ENCODE measurements at regions not wholly inside any gene's neighbourhood (a gene's known extent, or its start where the extent isn't known, plus 50 kb on each side); places are given as distances from the start of the nearest gene placed in this dataset.
"Not testable (repeated sequence)": the region's sequence is repeated elsewhere in the genome, so short reads cannot be mapped to it uniquely, and the experiment has no call there.

DNA sequence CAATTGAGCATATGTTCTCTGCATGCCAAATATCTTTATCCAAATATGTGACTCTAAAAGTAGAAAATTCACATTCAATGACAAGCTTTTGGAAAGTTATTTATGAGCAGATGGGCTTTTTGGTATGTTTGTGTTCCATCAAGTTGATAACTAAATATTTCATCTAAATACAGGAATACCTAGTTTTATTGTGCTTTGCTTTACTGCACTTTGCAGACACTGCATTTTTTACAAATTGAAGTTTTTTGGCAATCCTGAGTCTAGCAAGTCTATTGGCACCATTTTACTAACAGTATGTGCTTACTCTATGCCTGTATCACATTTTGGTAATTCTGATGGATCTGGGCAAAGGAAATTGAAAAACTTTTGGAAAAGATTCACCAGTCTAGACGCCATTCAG lies 133.8 kb downstream of the ATXN7L3B start:
- POLR2A ChIA-PET: no interaction called here
- CTCF ChIA-PET: no interaction called here

DNA sequence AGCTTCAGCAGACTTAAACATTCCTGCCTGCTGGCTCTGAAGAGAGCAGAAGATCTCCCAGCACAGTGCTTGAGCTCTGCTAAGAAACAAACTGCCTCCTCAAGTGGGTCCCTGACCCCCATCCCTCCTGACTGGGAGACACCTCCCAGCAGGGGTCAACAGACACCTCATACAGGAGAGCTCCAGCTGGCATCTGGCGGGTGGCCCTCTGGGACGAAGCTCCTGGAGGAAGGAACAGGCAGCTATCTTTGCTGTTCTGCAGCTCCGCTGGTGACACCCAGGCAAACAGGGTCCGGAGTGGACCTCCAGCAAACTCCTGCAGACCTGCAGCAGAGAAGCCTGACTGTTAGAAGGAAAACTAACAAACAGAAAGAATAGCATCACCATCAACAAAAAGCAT lies 139.3 kb downstream of the ATXN7L3B start:
- CTCF ChIA-PET, POLR2A ChIA-PET: not testable (repeated sequence)

DNA sequence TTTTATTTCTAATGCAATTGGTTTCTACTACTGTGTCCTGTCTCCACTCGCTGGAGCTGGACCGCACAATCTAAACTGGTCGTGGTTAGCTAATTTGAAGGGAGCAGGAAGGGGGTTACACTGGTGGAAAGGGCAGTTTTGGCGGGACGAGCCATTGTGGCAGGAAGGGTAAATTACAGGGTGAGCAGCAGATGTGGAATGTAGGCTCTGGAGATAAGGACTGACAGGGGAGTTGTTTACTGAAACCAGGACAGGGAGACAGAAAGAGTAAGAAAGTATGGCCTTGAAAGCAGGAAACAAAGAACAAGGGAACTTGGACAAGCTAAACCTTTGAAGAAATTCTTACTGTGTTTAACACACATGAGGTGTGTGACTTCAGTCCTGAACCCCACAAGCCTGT lies 147.8 kb downstream of the ATXN7L3B start:
- ChIA-PET POLR2A (no interaction called here), CTCF (no interaction called here)

DNA sequence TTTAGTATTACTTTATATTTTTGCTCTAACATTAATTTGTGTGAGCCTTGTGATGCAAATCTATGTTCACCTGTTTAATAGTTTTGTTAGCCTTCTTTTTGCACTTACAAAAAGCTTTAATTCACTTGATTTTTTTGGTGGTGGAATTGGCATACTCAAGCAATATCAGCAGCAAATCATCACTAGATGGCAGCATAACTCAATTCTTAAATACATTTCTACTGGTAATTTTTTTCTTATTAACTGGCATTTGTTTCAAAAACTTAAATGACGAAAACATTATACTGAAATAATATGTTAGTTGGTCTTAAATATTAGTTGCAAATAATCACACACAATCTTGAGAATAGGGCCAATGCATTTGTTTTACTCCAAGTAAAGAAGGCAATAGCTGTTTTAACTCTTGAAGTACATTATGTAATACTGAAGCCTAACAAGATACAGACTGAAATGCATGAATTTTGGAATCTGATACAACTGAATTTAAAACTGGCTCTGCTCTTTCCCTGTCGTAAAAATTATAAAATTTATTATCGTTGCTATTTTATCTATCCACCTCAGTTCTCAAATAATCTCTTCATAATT lies 151.5 kb downstream of the ATXN7L3B start:
- ChIA-PET CTCF (no interaction called here), POLR2A (no interaction called here)

DNA sequence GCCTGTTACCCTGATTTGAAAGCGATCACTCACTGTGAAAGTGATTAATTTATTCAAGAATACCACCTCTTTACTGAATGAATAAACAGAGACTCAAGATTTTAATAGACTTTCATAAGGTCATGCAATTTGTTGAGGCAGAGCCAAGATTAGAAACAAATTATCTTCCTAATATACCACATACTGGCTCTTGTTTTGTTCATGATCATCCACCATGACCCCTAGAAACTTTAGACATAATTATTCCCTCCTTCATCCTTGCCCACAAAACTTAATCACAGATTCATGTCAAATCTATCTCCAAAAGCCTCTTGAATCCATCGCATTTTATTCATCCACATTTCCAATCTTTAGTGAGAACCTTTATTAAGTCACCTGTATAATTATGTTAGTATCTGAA lies 152.3 kb downstream of the ATXN7L3B start:
- CTCF ChIA-PET: no interaction called here
- POLR2A ChIA-PET: no interaction called here

DNA sequence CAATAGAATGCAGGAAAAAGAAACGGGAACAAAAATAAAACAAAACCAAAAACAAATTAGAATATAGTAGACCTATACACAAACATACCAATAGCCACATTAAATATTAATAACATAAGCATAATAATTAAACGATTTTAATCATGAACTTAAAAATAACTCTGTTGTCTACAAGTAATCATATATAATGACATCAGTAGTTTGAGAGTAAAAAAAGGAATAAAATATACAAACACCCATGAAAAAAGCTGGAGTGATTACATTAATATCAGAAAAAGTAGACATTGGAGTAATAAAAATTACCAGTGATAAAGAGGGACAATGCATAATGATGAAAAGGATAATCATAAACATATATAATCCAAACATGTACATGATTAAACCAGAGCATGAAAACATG lies 181.8 kb downstream of the ATXN7L3B start:
- POLR2A ChIA-PET: no interaction called here
- CTCF ChIA-PET: no interaction called here

DNA sequence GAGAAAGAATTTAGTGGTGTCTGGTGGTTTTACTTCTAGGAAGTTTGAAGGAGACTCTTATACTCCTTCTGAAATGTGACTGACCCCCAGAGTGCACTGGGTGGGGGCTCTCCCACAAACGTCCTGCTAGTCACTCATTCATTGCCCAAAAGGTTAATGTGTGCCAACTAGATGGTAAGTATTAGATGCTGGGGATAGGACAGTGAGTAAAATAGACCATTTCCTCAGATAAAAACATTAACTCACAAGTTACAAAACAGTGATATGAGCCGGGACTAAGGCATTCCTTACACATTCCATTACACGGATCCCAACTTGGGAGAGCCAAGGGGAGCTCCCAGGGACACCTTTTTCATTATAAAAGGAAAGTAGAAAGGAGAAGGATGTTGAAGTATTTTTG lies 185.1 kb downstream of the ATXN7L3B start:
- ChIA-PET POLR2A (no interaction called here), CTCF (no interaction called here)

DNA sequence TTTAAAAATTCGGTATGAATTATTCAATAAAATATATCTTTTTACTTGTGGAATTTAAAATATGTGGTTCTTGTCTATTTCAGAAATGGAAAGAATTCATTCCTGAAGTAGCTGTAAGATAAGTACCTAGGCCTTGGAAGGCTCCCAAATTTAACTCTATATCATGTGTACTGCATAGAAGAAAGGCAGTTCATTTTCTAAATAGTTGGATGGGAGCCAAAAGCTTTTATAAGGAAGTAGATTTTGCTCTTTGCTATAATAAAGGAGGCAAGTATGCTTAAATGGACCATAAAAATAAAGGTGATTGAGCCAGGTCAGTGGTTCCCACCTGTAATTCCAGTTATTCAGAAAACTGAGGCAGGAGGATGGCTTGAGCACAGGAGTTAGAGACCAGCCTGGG lies 187.5 kb downstream of the ATXN7L3B start:
- ChIA-PET POLR2A (no interaction called here), CTCF (no interaction called here)

DNA sequence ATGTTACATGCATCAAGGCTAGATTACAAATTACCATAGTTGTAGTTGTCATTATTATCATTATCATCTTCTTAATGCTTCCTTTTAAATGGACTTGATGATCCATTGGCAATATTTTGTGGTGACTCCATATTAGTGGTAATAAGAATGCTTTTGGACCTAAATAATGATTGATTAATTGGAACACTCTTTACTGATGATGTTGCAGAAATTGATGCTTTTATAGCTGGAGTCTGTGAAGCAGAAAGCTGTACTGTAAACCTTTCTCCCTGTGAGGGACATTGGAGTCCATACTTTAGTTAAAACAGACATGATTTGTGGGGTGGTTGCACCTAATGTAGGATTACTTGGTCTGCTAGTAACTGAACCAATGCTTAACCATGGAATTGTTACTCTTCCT lies 190.4 kb downstream of the ATXN7L3B start:
- POLR2A ChIA-PET: no interaction called here

DNA sequence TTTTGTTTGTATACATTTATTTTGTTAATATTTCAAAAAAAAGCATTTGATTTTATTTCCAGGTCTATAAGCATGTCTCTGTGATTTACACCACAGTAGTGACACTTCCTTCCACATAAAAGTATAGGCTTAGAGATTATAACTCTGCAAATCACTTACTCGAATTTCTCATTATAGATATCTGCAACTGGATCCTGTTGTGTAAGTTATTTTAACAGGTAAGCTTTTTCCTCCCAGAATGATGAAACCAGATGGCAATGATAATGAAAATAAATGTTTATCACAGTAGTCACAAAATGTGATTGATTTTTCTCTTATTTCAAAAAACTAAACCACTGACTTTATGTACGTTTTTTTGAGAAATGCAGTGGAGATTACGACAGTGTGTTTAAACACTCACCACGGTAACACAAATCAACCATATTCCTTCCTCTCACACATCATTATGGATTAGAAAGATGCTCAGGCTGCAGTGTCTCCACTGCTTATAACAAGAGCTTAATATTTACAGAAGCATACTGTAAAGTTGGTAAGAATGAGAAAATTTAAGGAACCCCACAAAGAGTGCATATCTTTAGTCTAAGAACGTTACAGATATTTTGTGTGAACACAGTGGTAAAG lies 194.6 kb downstream of the ATXN7L3B start:
- ChIA-PET POLR2A (no interaction called here), CTCF (no interaction called here)

More for the DNA sequence above, 190.4 kb downstream of the ATXN7L3B start:
- CTCF ChIA-PET: no interaction called here

DNA sequence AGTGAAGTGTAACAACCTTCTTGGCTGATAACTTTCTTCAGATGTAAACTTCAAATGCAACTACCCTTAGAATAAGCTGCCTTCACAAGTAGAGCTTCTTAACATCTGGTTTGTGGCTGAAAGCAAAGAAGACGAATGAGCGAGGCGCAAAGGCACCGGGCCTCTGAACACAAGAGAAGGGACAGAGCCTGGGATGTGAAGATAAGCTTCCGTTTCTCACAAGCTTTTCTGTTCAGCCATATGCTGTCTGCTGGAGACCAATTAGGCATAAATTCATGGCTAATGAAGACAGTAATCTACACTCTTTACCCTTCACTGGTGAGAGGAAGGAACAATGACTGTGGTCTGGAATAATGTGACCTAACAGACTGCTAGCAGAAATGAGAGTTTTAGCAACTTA lies 195.2 kb downstream of the ATXN7L3B start:
- ChIA-PET POLR2A (no interaction called here), CTCF (no interaction called here)

DNA sequence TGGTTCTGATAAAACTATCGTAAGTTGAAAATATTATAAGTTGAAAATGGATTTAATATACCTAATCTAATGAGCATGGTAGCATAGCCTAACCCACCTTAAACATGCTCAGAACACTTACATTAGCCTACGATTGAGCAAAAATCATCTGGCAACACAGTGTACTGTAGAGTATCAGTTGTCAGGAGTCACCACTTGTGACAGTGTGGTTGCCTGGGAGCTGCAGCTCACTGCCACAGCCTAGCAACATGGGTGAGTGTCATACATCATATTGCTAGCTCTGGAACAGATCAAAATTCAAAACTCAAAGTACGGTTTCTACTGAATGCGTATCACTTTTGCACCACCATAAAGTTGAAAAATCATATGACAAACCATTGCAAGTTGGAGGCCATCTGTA lies 203.5 kb downstream of the ATXN7L3B start:
- ChIA-PET CTCF (no interaction called here), POLR2A (no interaction called here)

DNA sequence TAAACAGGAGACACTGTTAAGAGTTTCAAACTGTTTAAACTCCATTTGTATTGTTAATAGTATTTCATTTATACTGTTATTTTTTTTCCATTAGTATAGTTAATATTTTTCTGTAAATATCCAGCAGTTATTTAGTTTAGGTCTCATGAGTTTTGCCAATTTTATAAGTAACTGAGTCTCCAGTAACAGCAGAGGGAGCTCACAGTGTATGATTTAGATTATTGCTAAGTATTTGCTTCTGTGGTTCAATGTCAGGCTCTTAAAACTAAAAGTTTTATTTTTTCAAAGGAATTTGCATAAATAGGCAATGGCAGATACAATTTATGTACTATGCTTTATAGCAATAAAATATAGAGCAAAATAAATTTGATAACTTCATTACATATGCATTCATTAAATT lies 209.7 kb downstream of the ATXN7L3B start:
- ChIA-PET CTCF (no interaction called here), POLR2A (no interaction called here)

DNA sequence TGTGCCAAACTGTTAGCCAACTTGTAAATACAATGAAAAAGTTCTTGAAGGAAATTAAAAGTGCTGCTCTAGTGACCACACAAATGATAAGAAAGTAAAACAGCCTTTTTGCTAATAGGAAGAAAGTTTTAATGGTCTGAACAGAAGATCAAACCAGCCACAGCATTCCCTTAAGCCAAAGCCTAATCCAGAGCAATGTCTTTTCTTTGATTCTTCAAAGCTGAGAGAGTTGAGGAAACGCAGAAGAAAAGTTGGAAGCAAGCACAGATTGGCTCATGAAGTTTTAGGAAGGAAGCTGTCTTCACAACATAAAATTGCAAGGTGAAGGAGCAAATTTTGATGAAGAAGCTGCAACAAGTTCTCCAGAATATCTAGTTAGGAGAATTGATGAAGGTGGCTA lies 213.8 kb downstream of the ATXN7L3B start:
- POLR2A ChIA-PET: no interaction called here
- CTCF ChIA-PET: no interaction called here

DNA sequence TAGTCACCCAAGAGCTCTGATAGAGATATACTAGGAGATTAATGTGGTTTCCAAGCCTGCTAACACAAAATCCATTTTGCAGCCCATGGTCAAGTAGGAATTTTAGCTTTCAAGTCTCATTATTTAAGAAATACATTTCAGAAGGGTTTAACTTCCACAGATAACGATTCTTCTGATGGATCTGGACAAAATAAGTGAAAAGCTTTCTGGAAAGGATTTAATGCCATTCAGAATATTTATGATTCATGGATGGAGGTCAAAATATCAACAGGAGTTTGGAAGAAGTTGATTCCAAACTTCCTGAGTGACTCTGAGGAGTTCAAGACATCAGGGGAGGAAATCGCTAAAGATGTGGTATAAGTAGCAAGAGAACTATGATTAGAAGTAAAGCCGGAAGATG lies 214.6 kb downstream of the ATXN7L3B start:
- ChIA-PET POLR2A (no interaction called here), CTCF (no interaction called here)

DNA sequence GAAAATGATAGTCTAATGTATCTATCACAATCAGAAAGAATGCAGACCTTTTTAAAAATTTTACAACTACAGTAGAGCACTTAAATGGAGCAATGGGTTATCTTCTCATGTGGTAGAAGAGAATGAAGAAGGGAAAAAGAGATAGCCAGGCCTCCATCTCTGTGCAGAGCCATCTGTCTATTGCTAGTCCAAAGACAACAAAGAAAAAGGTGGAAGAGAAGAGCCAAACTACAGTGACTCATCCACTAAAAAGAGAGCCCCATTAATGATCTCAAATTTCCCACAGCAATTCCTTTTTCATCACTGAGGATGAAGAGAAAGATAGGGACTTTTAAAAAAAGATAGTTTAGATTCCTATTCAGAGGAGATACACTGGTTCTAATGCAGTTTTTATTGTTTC lies 232.9 kb downstream of the ATXN7L3B start:
- POLR2A ChIA-PET: no interaction called here
- CTCF ChIA-PET: no interaction called here

DNA sequence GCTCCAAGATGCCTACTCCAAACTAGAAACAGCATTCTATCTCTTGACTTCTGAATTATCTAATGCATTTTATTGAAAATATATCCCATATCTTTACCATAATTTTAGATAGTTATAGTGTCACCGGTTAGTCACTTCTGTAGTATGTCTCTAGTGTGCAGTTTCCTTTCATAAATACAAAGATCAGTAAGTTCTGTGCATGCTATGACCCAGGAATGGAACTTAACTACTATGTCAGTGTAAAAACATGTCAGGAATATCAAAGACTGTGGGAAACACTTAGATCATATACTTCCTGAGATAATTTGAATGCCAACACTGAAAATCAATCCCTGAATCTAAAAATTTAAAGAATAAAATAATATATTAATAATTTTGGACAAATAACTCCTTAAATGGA lies 237.6 kb downstream of the ATXN7L3B start:
- POLR2A ChIA-PET: no interaction called here
- CTCF ChIA-PET: no interaction called here

DNA sequence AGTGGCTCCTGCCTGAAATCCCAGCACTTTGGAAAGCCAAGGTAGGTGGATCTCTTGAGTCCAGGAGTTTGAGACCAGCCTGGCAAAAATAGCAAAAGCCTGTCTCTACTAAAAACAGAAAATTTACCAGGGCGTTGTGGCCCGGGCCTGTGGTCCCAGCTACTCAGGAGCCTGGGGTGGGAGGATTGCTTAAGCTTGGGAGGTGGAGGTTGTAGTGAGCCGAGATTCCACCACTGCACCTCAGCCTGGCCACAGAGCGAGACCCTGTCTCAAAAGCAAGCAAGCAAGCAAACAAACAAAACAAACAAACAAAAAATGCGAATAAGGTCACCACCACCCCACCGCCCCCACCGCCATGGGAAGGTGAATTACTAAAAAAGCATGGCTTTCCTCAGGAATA lies 238.7 kb downstream of the ATXN7L3B start:
- ChIA-PET POLR2A (no interaction called here), CTCF (no interaction called here)

DNA sequence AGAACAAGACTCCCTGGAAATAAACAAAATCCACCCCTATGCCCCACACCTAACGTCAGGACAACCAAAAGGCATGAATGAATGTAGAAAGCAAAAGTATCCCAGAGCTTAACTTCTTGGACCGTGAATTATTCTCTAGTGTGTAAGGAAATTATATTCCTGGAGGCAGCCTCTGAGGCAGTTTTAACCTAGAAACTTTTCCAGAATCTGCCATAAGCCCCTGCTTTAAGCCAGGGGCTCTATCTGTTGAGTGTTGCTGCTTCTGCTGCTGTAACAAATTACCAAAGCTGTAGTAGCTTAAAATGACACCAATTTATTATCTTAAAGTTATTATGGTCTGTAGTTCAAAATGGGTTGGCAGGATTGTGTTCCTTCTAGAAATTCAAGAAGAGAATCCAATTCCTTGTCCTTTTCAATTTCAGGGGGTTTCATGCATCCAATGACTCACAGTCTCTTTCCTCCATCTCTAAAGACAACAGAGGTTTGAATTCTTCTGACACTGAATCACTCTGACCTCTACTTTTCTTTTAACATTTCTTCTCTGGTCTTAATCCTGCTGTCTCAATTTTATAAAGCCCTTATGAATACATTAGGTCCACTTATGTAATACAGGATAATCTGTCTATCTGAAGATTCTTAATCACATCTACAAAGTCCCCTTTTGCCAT lies 242.7 kb downstream of the ATXN7L3B start:
- CTCF ChIA-PET: no interaction called here
- POLR2A ChIA-PET: no interaction called here

DNA sequence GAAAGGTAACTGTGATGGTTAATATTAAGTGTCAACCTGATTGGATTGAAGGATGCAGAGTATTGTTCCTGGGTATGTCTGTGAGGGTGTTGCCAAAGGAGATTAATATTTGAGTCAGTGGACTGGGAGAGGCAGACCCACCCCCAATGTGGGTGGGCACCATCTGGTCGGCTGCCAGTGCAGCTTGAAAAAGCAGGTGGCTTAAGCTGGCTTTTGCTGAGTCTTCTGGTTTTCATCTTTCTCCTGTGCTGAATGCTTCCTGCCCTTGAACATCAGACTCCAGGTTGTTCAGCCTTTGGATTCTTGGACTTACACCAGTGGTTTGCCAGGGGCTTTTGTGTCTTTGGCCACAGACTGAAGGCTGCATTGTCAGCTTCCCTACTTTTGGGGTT lies 243.2 kb downstream of the ATXN7L3B start:
- CTCF ChIA-PET, POLR2A ChIA-PET: not testable (repeated sequence)

DNA sequence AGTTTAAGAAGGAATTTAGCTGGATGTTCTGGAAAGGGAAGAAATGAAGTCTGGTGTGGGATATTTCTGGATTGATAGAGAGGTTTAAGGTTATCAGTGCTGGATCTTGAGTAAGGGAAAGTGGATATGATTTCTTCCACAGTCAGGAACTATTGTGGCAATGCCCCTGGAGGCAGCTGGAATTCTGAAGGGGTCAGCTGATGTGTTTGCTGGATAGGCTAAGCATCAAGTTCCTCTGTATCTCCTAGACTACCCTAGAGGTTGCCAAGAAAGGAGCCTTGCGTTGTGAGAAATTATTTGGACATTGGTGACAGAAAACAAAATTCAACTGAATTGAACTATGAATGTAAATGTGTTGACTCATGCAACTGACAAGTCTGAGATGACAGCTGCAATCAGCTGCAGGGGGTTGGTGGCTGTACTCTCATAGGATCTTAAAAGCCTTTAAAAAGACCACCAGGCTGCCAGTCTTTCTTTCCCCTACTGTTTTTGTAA lies 244.4 kb downstream of the ATXN7L3B start:
- ChIA-PET CTCF (no interaction called here), POLR2A (no interaction called here)

DNA sequence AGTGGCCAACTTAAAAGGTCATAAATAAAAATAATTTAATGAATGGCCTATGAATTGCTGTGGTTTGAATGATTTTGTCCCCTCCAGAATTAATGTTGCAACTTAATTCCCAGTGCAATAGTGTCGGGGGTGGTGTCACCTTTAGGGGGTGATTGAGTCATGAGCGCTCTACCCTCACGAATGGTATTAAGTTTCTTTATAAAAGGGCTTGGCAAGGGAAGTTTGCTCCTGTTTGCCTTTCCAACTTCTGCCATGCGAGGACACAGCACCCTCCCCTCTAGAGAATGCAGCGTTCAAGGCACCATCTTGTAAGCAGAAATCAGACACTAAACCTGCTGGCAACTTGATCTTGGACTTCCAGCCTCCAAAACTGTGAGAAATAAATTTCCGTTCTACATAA lies 253.3 kb downstream of the ATXN7L3B start:
- ChIA-PET CTCF (no interaction called here), POLR2A (no interaction called here)
